HEK293 (cell line): ENCODE measurements at regions not wholly inside any gene's neighbourhood (a gene's known extent, or its start where the extent isn't known, plus 50 kb on each side); places are given as distances from the start of the nearest gene placed in this dataset.

ENCODE experiments used
- HOXD13 ChIP-seq: sonication (generic); formaldehyde crosslinking; IDR thresholded peaks from 2 replicates; pipeline ENCODE4 v1.8.0; 2022; ENCODE audit warnings: missing genetic modification reagents, borderline replicate concordance
- KLF8 ChIP-seq: fragments of 450-650 bp; formaldehyde crosslinking; IDR thresholded peaks from 2 replicates; pipeline ENCODE4 v1.5.1; 2016; ENCODE audit warnings: missing biosample characterization, missing genetic modification characterization
- SALL2 ChIP-seq: fragments of 450-650 bp; formaldehyde crosslinking; IDR thresholded peaks from 2 replicates; pipeline ENCODE4 v1.5.0; 2017; ENCODE audit warnings: missing biosample characterization, mild to moderate bottlenecking, missing genetic modification characterization, borderline replicate concordance
- SCRT1 ChIP-seq: fragments of 450-650 bp; formaldehyde crosslinking; IDR thresholded peaks from 2 replicates; pipeline ENCODE4 v1.5.1; 2016; ENCODE audit warnings: missing biosample characterization, missing genetic modification characterization, borderline replicate concordance
- ZBTB21 ChIP-seq: fragments of 450-650 bp; formaldehyde crosslinking; IDR thresholded peaks from 2 replicates; pipeline ENCODE4 v1.5.1; 2017; ENCODE audit warnings: missing biosample characterization, missing genetic modification characterization
- ZBTB48 ChIP-seq: fragments of 450-650 bp; formaldehyde crosslinking; IDR thresholded peaks from 2 replicates; pipeline ENCODE4 v1.5.1; 2016; ENCODE audit warnings: missing biosample characterization, missing genetic modification characterization
- ZFP69B ChIP-seq: fragments of 450-650 bp; formaldehyde crosslinking; IDR thresholded peaks from 2 replicates; pipeline ENCODE4 v1.5.1; 2016; ENCODE audit warnings: missing biosample characterization, missing genetic modification characterization
- ZNF112 ChIP-seq: fragments of 450-650 bp; formaldehyde crosslinking; IDR thresholded peaks from 2 replicates; pipeline ENCODE4 v1.5.0; 2017; ENCODE audit warnings: missing biosample characterization, missing genetic modification characterization
- ZNF133 ChIP-seq: fragments of 450-650 bp; formaldehyde crosslinking; IDR thresholded peaks from 2 replicates; pipeline ENCODE4 v1.5.1; 2016; ENCODE audit warnings: missing biosample characterization, missing genetic modification characterization
- ZNF174 ChIP-seq: fragments of 450-650 bp; formaldehyde crosslinking; IDR thresholded peaks from 2 replicates; pipeline ENCODE4 v1.5.0; 2017; ENCODE audit warnings: missing biosample characterization, mild to moderate bottlenecking, missing genetic modification characterization
- ZNF2 ChIP-seq: fragments of 450-650 bp; formaldehyde crosslinking; IDR thresholded peaks from 2 replicates; pipeline ENCODE4 v1.5.1; 2016; ENCODE audit warnings: missing biosample characterization, missing genetic modification characterization
- ZNF223 ChIP-seq: fragments of 450-650 bp; formaldehyde crosslinking; IDR thresholded peaks from 2 replicates; pipeline ENCODE4 v1.5.1; 2016; ENCODE audit warnings: missing biosample characterization, missing genetic modification characterization
- ZNF354C ChIP-seq: fragments of 450-650 bp; formaldehyde crosslinking; IDR thresholded peaks from 2 replicates; pipeline ENCODE4 v1.5.1; 2016; ENCODE audit warnings: missing biosample characterization, missing genetic modification characterization, low read depth, borderline replicate concordance
- ZNF600 ChIP-seq: fragments of 450-650 bp; formaldehyde crosslinking; IDR thresholded peaks from 2 replicates; pipeline ENCODE4 v1.5.1; 2016; ENCODE audit warnings: missing biosample characterization, missing genetic modification characterization
- ZSCAN16 ChIP-seq: fragments of 450-650 bp; formaldehyde crosslinking; IDR thresholded peaks from 2 replicates; pipeline ENCODE4 v1.5.1; 2016; ENCODE audit warnings: missing biosample characterization, missing genetic modification characterization
- TF ChIP-seq, protein P1 (sequence below): fragments of 450-650 bp; formaldehyde crosslinking; IDR thresholded peaks from 2 replicates; pipeline ENCODE4 v1.5.1; 2016; ENCODE audit warnings: missing biosample characterization, missing genetic modification characterization
- TF ChIP-seq, protein P2 (sequence below): fragments of 450-650 bp; formaldehyde crosslinking; IDR thresholded peaks from 2 replicates; pipeline ENCODE4 v1.5.1; 2016; ENCODE audit warnings: missing biosample characterization, missing genetic modification characterization
- TF ChIP-seq, protein P3 (sequence below): fragments of 450-650 bp; formaldehyde crosslinking; optimal IDR thresholded peaks from 2 replicates; pipeline ENCODE3; 2016; ENCODE audit warnings: missing biosample characterization, mild to moderate bottlenecking, missing genetic modification characterization
- TF ChIP-seq, protein P4 (sequence below): fragments of 450-650 bp; formaldehyde crosslinking; IDR thresholded peaks from 2 replicates; pipeline ENCODE4 v1.5.1; 2017; ENCODE audit warnings: missing biosample characterization, missing genetic modification characterization
- TF ChIP-seq, protein P5 (sequence below): fragments of 450-650 bp; formaldehyde crosslinking; IDR thresholded peaks from 2 replicates; pipeline ENCODE4 v1.5.1; 2017; ENCODE audit warnings: missing biosample characterization, missing genetic modification characterization

DNA sequence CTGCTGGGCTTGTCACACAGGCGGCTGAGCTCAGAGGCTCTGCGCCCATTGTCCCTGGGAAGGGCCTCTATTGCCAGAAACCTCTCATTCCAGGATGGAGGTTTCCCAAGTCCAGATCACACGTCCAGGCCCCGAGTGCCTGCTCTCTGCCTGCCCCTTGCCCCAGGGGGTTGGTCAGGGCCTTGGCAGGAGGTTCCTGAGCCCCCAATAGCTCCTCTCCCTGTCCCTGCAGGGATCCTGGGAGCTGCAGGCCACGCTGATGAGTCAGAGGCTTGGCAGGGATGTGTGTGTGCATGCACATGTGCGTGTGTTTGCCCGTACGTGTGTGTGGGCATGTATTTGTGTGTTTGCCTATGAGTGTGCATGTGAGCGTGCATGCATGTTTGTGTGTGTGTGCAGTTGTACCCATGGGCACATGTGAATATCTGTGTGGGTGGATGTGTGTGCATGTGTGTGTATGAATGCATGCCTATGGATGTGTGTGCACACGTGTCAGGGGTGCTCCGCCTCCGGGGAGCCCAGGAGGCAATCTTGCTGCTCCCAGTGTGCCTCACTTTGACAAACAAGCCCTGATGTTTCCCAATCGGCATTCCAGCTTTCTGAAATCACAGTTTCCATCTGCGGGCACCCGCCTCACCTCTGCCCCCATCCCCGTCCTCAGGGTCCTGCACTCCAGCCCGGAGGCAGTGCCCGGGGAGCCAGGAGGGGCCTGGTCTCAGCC lies 98.4 kb upstream of the GSE1 start (continued):
- TF ChIP-seq, protein P1, sequence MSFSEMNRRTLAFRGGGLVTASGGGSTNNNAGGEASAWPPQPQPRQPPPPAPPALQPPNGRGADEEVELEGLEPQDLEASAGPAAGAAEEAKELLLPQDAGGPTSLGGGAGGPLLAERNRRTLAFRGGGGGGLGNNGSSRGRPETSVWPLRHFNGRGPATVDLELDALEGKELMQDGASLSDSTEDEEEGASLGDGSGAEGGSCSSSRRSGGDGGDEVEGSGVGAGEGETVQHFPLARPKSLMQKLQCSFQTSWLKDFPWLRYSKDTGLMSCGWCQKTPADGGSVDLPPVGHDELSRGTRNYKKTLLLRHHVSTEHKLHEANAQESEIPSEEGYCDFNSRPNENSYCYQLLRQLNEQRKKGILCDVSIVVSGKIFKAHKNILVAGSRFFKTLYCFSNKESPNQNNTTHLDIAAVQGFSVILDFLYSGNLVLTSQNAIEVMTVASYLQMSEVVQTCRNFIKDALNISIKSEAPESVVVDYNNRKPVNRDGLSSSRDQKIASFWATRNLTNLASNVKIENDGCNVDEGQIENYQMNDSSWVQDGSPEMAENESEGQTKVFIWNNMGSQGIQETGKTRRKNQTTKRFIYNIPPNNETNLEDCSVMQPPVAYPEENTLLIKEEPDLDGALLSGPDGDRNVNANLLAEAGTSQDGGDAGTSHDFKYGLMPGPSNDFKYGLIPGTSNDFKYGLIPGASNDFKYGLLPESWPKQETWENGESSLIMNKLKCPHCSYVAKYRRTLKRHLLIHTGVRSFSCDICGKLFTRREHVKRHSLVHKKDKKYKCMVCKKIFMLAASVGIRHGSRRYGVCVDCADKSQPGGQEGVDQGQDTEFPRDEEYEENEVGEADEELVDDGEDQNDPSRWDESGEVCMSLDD (tag by site-specific recombination) = peak; percentile 44; the same call in 1 of the 2 replicates
- TF ChIP-seq, protein P2, sequence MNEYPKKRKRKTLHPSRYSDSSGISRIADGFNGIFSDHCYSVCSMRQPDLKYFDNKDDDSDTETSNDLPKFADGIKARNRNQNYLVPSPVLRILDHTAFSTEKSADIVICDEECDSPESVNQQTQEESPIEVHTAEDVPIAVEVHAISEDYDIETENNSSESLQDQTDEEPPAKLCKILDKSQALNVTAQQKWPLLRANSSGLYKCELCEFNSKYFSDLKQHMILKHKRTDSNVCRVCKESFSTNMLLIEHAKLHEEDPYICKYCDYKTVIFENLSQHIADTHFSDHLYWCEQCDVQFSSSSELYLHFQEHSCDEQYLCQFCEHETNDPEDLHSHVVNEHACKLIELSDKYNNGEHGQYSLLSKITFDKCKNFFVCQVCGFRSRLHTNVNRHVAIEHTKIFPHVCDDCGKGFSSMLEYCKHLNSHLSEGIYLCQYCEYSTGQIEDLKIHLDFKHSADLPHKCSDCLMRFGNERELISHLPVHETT (tag by site-specific recombination) = 0 out of 2 replicates have a peak, but pooled peaks have one; percentile 52
- TF ChIP-seq ZFP69B (tag by site-specific recombination) (peak; percentile 76; the same call in 1 of the 2 replicates), HOXD13 (peak; percentile 23; the same call in 1 of the 2 replicates), ZNF354C (tag by site-specific recombination) (no peak), SALL2 (tag by site-specific recombination) (peak; percentile 30; the same call in 1 of the 2 replicates), KLF8 (tag by site-specific recombination) (0 out of 2 replicates have a peak, but pooled peaks have one; percentile 40), ZSCAN16 (tag by site-specific recombination) (peak; percentile 79), ZNF600 (tag by site-specific recombination) (peak; percentile 88), ZBTB21 (tag by site-specific recombination) (peak; percentile 69; the same call in 1 of the 2 replicates), ZNF223 (tag by site-specific recombination) (0 out of 2 replicates have a peak, but pooled peaks have one; percentile 62), ZBTB48 (tag by site-specific recombination) (peak; percentile 97), ZNF2 (peak; percentile 83), ZNF133 (tag by site-specific recombination) (peak; percentile 69), ZNF174 (tag by site-specific recombination) (no peak), ZNF112 (no peak), SCRT1 (tag by site-specific recombination) (no peak)
- TF ChIP-seq, protein P3, sequence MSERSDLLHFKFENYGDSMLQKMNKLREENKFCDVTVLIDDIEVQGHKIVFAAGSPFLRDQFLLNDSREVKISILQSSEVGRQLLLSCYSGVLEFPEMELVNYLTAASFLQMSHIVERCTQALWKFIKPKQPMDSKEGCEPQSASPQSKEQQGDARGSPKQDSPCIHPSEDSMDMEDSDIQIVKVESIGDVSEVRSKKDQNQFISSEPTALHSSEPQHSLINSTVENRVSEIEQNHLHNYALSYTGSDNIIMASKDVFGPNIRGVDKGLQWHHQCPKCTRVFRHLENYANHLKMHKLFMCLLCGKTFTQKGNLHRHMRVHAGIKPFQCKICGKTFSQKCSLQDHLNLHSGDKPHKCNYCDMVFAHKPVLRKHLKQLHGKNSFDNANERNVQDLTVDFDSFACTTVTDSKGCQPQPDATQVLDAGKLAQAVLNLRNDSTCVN (tag by site-specific recombination) = peak; percentile 44
- TF ChIP-seq, protein P4, sequence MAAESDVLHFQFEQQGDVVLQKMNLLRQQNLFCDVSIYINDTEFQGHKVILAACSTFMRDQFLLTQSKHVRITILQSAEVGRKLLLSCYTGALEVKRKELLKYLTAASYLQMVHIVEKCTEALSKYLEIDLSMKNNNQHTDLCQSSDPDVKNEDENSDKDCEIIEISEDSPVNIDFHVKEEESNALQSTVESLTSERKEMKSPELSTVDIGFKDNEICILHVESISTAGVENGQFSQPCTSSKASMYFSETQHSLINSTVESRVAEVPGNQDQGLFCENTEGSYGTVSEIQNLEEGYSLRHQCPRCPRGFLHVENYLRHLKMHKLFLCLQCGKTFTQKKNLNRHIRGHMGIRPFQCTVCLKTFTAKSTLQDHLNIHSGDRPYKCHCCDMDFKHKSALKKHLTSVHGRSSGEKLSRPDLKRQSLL (tag by site-specific recombination) = no peak
- TF ChIP-seq, protein P5, sequence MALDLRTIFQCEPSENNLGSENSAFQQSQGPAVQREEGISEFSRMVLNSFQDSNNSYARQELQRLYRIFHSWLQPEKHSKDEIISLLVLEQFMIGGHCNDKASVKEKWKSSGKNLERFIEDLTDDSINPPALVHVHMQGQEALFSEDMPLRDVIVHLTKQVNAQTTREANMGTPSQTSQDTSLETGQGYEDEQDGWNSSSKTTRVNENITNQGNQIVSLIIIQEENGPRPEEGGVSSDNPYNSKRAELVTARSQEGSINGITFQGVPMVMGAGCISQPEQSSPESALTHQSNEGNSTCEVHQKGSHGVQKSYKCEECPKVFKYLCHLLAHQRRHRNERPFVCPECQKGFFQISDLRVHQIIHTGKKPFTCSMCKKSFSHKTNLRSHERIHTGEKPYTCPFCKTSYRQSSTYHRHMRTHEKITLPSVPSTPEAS (tag by site-specific recombination) = peak; percentile 97
